RWPE2 (cell line): ENCODE measurements at regions not wholly inside any gene's neighbourhood (a gene's known extent, or its start where the extent isn't known, plus 50 kb on each side); places are given as distances from the start of the nearest gene placed in this dataset.

Experiments
- ATAC-seq: fragments of 200-7000 bp; cut with Tn5 transposase; 3 replicates; pipeline ENCODE4 v1.9.1; 2021; ENCODE audit warnings: low read depth
- DNase-seq: peaks from one replicate; pipeline ENCODE4 v3.0.0-alpha.2; 2020; ENCODE audit warnings: low spot score
- H3K27ac ChIP-seq: fragments of 450-650 bp; 2 replicates; pipeline ENCODE4 v1.5.1; 2017; ENCODE audit warnings: mild to moderate bottlenecking; ENCODE audit not compliant: poor library complexity, severe bottlenecking
- H3K27me3 ChIP-seq: fragments of 250-450 bp; sonication (Bioruptor Pico); 2 replicates; pipeline ENCODE4 v1.5.1; 2021; ENCODE audit warnings: mild to moderate bottlenecking, moderate library complexity; ENCODE audit not compliant: insufficient read depth, poor library complexity, severe bottlenecking
- H3K36me3 ChIP-seq: fragments of 250-450 bp; sonication (Bioruptor Pico); 2 replicates; pipeline ENCODE4 v1.5.1; 2020; ENCODE audit warnings: low read depth, mild to moderate bottlenecking, moderate library complexity
- H3K4me1 ChIP-seq: fragments of 250-450 bp; sonication (Bioruptor Pico); 2 replicates; pipeline ENCODE4 v1.5.1; 2021; ENCODE audit warnings: mild to moderate bottlenecking, moderate library complexity; ENCODE audit not compliant: insufficient read depth, poor library complexity, severe bottlenecking
- H3K4me3 ChIP-seq: fragments of 250-450 bp; sonication (Bioruptor Pico); 2 replicates; pipeline ENCODE4 v1.5.1; 2021; ENCODE audit warnings: mild to moderate bottlenecking, moderate library complexity; ENCODE audit not compliant: severe bottlenecking
- H3K9me3 ChIP-seq: fragments of 250-450 bp; sonication (Bioruptor Pico); 2 replicates; pipeline ENCODE4 v1.5.1; 2021; ENCODE audit warnings: mild to moderate bottlenecking, moderate library complexity; ENCODE audit not compliant: severe bottlenecking
- CTCF ChIP-seq: fragments of 450-650 bp; IDR thresholded peaks from one replicate; pipeline ENCODE4 v1.5.1; 2017; ENCODE audit warnings: mild to moderate bottlenecking, moderate library complexity; ENCODE audit not compliant: poor library complexity, severe bottlenecking

DNA sequence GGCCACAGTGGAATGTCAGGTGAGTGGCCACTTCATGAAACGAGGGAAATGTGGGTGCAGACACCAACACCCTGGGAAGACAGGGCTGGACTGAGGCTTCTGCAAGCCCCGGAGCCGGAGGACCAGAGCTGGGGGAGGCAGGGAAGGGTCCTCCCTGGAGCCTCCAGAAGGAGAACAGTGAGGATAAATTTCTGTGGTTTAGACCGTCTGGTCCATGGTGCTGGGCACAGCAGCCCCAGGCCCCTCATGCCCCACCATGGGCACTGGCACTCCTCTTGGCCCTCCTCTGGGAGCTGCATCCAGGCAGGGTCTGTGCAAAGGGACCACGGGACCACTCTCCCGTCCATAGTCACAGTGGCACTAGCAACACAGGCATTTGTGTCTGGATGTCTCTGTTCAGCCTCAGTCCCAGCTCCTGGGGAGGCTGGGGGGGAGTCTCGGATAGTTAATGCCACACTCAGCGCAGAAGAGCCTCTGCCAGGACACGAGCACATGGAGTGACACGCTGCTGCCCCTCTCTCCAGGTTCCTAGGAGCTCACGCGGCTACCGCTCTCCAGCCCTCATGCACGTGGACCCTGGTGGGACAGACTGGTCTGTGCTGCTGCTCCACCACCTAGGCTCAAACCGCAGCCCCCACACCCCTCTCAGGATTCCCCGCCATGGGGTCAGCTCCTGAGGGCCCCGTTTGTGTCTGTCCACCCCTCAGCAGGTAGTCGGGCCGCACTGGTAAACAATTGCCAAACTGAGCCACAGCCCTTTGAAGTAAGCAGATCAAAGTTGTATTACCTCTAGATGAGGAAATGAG lies 305.9 kb upstream of the SALL3 start:
- Histone ChIP-seq H3K27me3 (no peaks in the 10 kb centered on the region), H3K4me1 (no peaks in the 10 kb centered on the region), H3K9me3 (peaks cover 2% of the 10 kb centered on the region), H3K4me3 (no peak overlapping the region), H3K36me3 (no peaks in the 10 kb centered on the region), H3K27ac (no peak overlapping the region)
- no peak for TF ChIP-seq CTCF
- ATAC-seq (no peak), DNase-seq (no peak)

DNA sequence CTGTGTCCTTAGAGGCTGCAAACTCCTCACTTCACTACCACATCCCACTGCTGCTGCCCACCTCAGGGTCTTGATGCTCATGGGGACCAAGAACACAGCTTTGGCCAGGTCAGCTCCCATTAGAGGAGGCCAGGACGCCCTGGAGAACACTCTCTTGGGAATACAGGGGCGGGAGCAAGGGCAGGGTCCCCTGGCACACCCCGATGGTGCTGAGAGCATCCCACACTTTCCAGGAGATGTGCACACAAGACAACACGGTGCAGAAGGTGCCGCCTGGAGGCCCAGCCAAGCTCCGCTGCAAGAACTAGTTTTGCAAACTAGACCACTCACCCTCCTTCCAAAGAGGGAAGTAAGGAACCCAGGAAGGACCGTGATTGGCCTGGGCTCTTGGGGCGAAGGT lies 304.4 kb upstream of the SALL3 start:
- no peak for DNase-seq
- H3K4me3 ChIP-seq: no peak overlapping the region
- no peaks in the 10 kb centered on the region for H3K4me1 ChIP-seq
- H3K27me3 ChIP-seq: no peaks in the 10 kb centered on the region
- no peak for TF ChIP-seq CTCF
- ATAC-seq: no peak
- H3K36me3 ChIP-seq: no peaks in the 10 kb centered on the region
- H3K27ac ChIP-seq: no peak overlapping the region
- H3K9me3 ChIP-seq: peaks cover 2% of the 10 kb centered on the region

GRCh38 chr18:78676622-78677482 lies 302.8 kb upstream of the SALL3 start:
- Histone ChIP-seq H3K36me3 (no peaks in the 10 kb centered on the region), H3K4me3 (no peak overlapping the region), H3K9me3 (peaks cover 2% of the 10 kb centered on the region), H3K27ac (no peak overlapping the region), H3K27me3 (no peaks in the 10 kb centered on the region), H3K4me1 (no peaks in the 10 kb centered on the region)
- ATAC-seq: no peak
- DNase-seq: no peak
- TF ChIP-seq CTCF: no peak

DNA sequence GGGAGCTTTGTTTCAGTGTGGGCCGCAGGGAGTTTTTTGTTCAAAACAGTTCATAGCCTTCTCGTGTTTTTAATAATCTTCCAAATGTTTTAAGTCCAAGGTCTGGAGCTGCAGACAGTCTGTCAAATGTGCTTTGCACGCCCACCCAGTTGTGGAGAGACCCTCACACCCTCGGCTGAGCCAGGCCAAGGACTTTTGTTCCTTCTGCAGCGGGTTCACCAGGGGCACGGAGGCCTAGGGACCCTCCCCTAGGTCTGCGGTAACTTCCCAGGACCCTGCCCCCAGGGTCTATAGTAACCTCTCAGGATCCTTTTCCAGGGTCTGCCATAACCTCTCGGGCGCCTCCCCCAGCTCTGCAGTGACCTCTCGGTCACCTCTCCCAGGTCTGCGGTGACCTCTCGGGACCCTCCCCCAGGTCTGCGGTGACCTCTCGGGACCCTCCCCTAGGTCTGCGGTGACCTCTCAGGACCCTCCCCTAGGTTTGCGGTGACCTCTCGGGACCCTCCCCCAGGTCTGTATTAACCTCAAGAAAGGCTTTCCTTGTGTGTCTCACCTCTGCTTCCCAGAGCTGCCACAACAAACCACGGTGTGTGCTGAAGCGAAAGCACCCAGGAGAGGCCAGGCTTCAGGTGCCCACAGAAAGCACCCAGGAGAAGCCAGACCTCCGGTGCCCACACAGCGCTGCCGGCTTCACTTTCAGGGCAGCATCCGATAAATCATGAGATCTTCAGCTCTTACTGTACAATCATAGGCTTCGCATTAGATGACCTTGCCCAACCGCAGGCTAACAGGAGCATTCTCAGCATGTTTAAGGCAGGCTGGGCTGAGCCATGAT lies 301.9 kb upstream of the SALL3 start:
- no peaks in the 10 kb centered on the region for H3K36me3 ChIP-seq
- DNase-seq (no peak), ATAC-seq (no peak)
- no peak overlapping the region for H3K27ac ChIP-seq
- H3K4me3 ChIP-seq: no peak overlapping the region
- H3K27me3 ChIP-seq: no peaks in the 10 kb centered on the region
- no peak for TF ChIP-seq CTCF
- H3K9me3 ChIP-seq: peaks cover 2% of the 10 kb centered on the region
- H3K4me1 ChIP-seq: no peaks in the 10 kb centered on the region
